ENCODE measurements at regions not wholly inside any gene's neighbourhood (a gene's known extent, or its start where the extent isn't known, plus 50 kb on each side); places are given as distances from the start of the nearest gene placed in this dataset.

DNA sequence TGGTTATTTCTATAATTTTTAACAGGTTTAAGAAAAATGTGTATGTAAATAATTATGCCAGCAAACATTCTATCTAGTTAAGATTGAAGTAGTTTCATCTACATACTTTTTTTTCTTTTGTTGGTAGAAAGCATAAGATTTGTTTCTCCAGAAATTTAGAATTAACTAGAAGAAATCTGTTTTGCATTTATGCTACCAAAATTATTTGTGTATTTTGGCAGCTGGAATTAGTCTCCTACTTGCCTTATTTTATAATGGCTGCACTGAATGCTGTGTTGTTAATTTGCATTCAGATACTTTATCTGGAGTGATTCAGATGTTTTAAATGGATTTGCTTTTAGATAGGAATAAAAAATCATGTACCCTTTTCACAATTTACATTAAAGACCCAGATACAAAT, 100.2 kb upstream of the NAALADL2 start:
- dilution Hi-C loops (cut with MboI; ENCODE audit: extremely low pct_ligation_motif_present, low sequenced_read_pairs): no loop called here

GRCh38 chr3:174767406-174767805, 91.7 kb upstream of the NAALADL2 start:
- Histone ChIP-seq H3K36me3 (ENCODE audit: control insufficient read depth in 2 of 2, extremely low read depth in 1 of 2, insufficient read depth in 2 of 2, low read length in 2 of 2) (no peaks in the 10 kb centered on the region), H3K9ac (ENCODE audit: control insufficient read depth, extremely low read depth, insufficient read depth, low read length) (no peak overlapping the region), H3K9me1 (ENCODE audit: control insufficient read depth, extremely low read depth, insufficient read depth, low read length) (no peaks in the 10 kb centered on the region), H2AFZ (ENCODE audit: control insufficient read depth, low read length) (no peak overlapping the region), H3K27ac (ENCODE audit: control insufficient read depth, insufficient read depth, low read length) (no peak overlapping the region), H3K9me3 (ENCODE audit: control insufficient read depth, low read depth, low read length) (no peaks in the 10 kb centered on the region), H3K79me2 (ENCODE audit: control insufficient read depth, insufficient read depth, low read length) (no peaks in the 10 kb centered on the region), H4K20me1 (ENCODE audit: control insufficient read depth, extremely low read depth, insufficient read depth, low read length) (no peaks in the 10 kb centered on the region), H3K4me3 (ENCODE audit: control insufficient read depth in 2 of 3, extremely low read depth in 1 of 3, insufficient read depth in 2 of 3, low read depth in 1 of 3, low read length in 3 of 3) (no peak overlapping the region), H3K4me1 (ENCODE audit: control insufficient read depth, extremely low read depth, insufficient read depth, low read length) (no peaks in the 10 kb centered on the region), H3K27me3 (ENCODE audit: control insufficient read depth, extremely low read depth, insufficient read depth, low read length) (no peaks in the 10 kb centered on the region), H3K4me2 (ENCODE audit: control insufficient read depth, extremely low read depth, insufficient read depth, low read depth, low read length) (no peak overlapping the region)
- no peak for TF ChIP-seq EZH2 (IDR thresholded peaks at IDR 0.05; ENCODE audit: low read length)
- TF ChIP-seq CTCF (optimal IDR thresholded peaks at IDR 0.05 in 1 of 3, IDR thresholded peaks at IDR 0.05 in 1 of 3, conservative IDR thresholded peaks at IDR 0.05 in 1 of 3; ENCODE audit: extremely low read depth in 1 of 3, insufficient read depth in 2 of 3, low read length in 3 of 3): no peak
- DNase-seq (ENCODE audit: low read depth, low spot score) (no peak), FAIRE-seq (no peak)
- dilution Hi-C loops (cut with MboI; ENCODE audit: extremely low pct_ligation_motif_present, low sequenced_read_pairs): no loop called here

More for the DNA sequence above, 100.2 kb upstream of the NAALADL2 start:
- no peak for DNase-seq (ENCODE audit: low read depth, low spot score)
- no peak overlapping the region for H3K27ac ChIP-seq (ENCODE audit: control insufficient read depth, insufficient read depth, low read length)
- no peak overlapping the region for H3K4me3 ChIP-seq (ENCODE audit: control insufficient read depth in 2 of 3, extremely low read depth in 1 of 3, insufficient read depth in 2 of 3, low read depth in 1 of 3, low read length in 3 of 3)
- H3K27me3 ChIP-seq (ENCODE audit: control insufficient read depth, extremely low read depth, insufficient read depth, low read length): no peaks in the 10 kb centered on the region
- H3K9ac ChIP-seq (ENCODE audit: control insufficient read depth, extremely low read depth, insufficient read depth, low read length): no peak overlapping the region
- no peaks in the 10 kb centered on the region for H3K4me1 ChIP-seq (ENCODE audit: control insufficient read depth, extremely low read depth, insufficient read depth, low read length)
- no peaks in the 10 kb centered on the region for H4K20me1 ChIP-seq (ENCODE audit: control insufficient read depth, extremely low read depth, insufficient read depth, low read length)
- no peak overlapping the region for H3K4me2 ChIP-seq (ENCODE audit: control insufficient read depth, extremely low read depth, insufficient read depth, low read depth, low read length)
- no peaks in the 10 kb centered on the region for H3K79me2 ChIP-seq (ENCODE audit: control insufficient read depth, insufficient read depth, low read length)
- no peak for FAIRE-seq
- no peaks in the 10 kb centered on the region for H3K36me3 ChIP-seq (ENCODE audit: control insufficient read depth in 2 of 2, extremely low read depth in 1 of 2, insufficient read depth in 2 of 2, low read length in 2 of 2)
- H2AFZ ChIP-seq (ENCODE audit: control insufficient read depth, low read length): no peak overlapping the region
- H3K9me3 ChIP-seq (ENCODE audit: control insufficient read depth, low read depth, low read length): no peaks in the 10 kb centered on the region
- TF ChIP-seq EZH2 (IDR thresholded peaks at IDR 0.05; ENCODE audit: low read length): no peak
- no peak for TF ChIP-seq CTCF (optimal IDR thresholded peaks at IDR 0.05 in 1 of 3, IDR thresholded peaks at IDR 0.05 in 1 of 3, conservative IDR thresholded peaks at IDR 0.05 in 1 of 3; ENCODE audit: extremely low read depth in 1 of 3, insufficient read depth in 2 of 3, low read length in 3 of 3)
- H3K9me1 ChIP-seq (ENCODE audit: control insufficient read depth, extremely low read depth, insufficient read depth, low read length): no peaks in the 10 kb centered on the region

Data from keratinocyte (primary cell).